WTC11 (cell line): ENCODE measurements at regions not wholly inside any gene's neighbourhood (a gene's known extent, or its start where the extent isn't known, plus 50 kb on each side); places are given as distances from the start of the nearest gene placed in this dataset.

Experiments
- ATAC-seq: fragments of 200-7000 bp; cut with Tn5 transposase; 2 replicates; pipeline ENCODE4 v1.10.0; 2021; ENCODE audit warnings: mild to moderate bottlenecking, moderate library complexity
- CTCF ChIA-PET: fragments of 300-600 bp; sonication (Branson Sonifier 250); formaldehyde crosslinking; loops from one replicate; lab custom pipeline; 2021; ENCODE audit warnings: antibody characterized with exemption; lab: Charles Lee
- POLR2A ChIA-PET: fragments of 350-600 bp; sonication (Branson Sonifier 250); formaldehyde crosslinking; loops from one replicate; lab custom pipeline; 2021; ENCODE audit warnings: antibody characterized with exemption; lab: Charles Lee
- DNase-seq: peaks from one replicate; pipeline ENCODE4 v3.0.0; 2021; ENCODE audit warnings: low spot score
- H3K27ac Mint-ChIP-seq: 2 replicates; pipeline ENCODE4 v1.8.0; 2021; ENCODE audit warnings: mixed read lengths
- H3K27me3 Mint-ChIP-seq: 2 replicates; pipeline ENCODE4 v1.8.0; 2021; ENCODE audit warnings: low read depth, mild to moderate bottlenecking, moderate library complexity, mixed read lengths
- H3K36me3 Mint-ChIP-seq: 2 replicates; pipeline ENCODE4 v1.8.0; 2021; ENCODE audit warnings: mixed read lengths
- H3K4me1 Mint-ChIP-seq: 2 replicates; pipeline ENCODE4 v1.8.0; 2022; ENCODE audit warnings: mixed read lengths
- H3K4me3 Mint-ChIP-seq: 2 replicates; pipeline ENCODE4 v1.8.0; 2021; ENCODE audit warnings: mild to moderate bottlenecking, moderate library complexity, mixed read lengths
- H3K9me3 Mint-ChIP-seq: 2 replicates; pipeline ENCODE4 v1.8.0; 2021; ENCODE audit warnings: mixed read lengths
- AR ChIP-seq: fragments of 250-450 bp; sonication (Bioruptor Pico); IDR thresholded peaks from 2 replicates; pipeline ENCODE4 v1.9.0; 2021; ENCODE audit warnings: mild to moderate bottlenecking
- ATF2 ChIP-seq: sonication (generic); formaldehyde crosslinking; IDR thresholded peaks from 2 replicates; pipeline ENCODE4 v1.8.1; 2022; ENCODE audit warnings: low read depth, missing genetic modification reagents, borderline replicate concordance
- ATF6 ChIP-seq: sonication (generic); formaldehyde crosslinking; IDR thresholded peaks from 2 replicates; pipeline ENCODE4 v1.8.1; 2023; ENCODE audit warnings: mild to moderate bottlenecking, missing genetic modification reagents
- CREM ChIP-seq: sonication (generic); formaldehyde crosslinking; IDR thresholded peaks from 2 replicates; pipeline ENCODE4 v1.8.1; 2022; ENCODE audit warnings: mild to moderate bottlenecking, missing genetic modification reagents, moderate library complexity
- E2F1 ChIP-seq: sonication (generic); formaldehyde crosslinking; IDR thresholded peaks from 2 replicates; pipeline ENCODE4 v1.8.0; 2022; ENCODE audit warnings: mild to moderate bottlenecking, missing genetic modification reagents
- E2F4 ChIP-seq: sonication (generic); formaldehyde crosslinking; IDR thresholded peaks from 2 replicates; pipeline ENCODE4 v1.8.1; 2022; ENCODE audit warnings: low read depth, mild to moderate bottlenecking, moderate library complexity, missing genetic modification reagents, borderline replicate concordance
- JAZF1 ChIP-seq: fragments of 250-450 bp; sonication (Bioruptor Pico); IDR thresholded peaks from 2 replicates; pipeline ENCODE4 v1.9.0; 2021; ENCODE audit warnings: moderate library complexity, mild to moderate bottlenecking, inconsistent platforms
- MLX ChIP-seq: sonication (generic); formaldehyde crosslinking; IDR thresholded peaks from 2 replicates; pipeline ENCODE4 v1.8.1; 2023; ENCODE audit warnings: mild to moderate bottlenecking, missing genetic modification reagents, moderate library complexity
- NFE2L1 ChIP-seq: sonication (generic); formaldehyde crosslinking; IDR thresholded peaks from 2 replicates; pipeline ENCODE4 v1.8.1; 2023; ENCODE audit warnings: missing genetic modification reagents
- NFYB ChIP-seq: sonication (generic); formaldehyde crosslinking; conservative IDR thresholded peaks from 2 replicates; pipeline ENCODE4 v1.8.0; 2022; ENCODE audit warnings: low read depth, missing genetic modification reagents
- NR1H2 ChIP-seq: sonication (generic); formaldehyde crosslinking; IDR thresholded peaks from 2 replicates; pipeline ENCODE4 v1.9.0; 2021; ENCODE audit warnings: mild to moderate bottlenecking, moderate library complexity, missing genetic modification reagents
- NR2C2 ChIP-seq: sonication (generic); formaldehyde crosslinking; IDR thresholded peaks from 2 replicates; pipeline ENCODE4 v1.8.0; 2022; ENCODE audit warnings: mild to moderate bottlenecking, missing genetic modification reagents
- NR3C1 ChIP-seq: sonication (generic); formaldehyde crosslinking; conservative IDR thresholded peaks from 2 replicates; pipeline ENCODE4 v1.8.1; 2023; ENCODE audit warnings: low read depth, mild to moderate bottlenecking, missing genetic modification reagents
- RORB ChIP-seq: fragments of 250-450 bp; sonication (Bioruptor Pico); IDR thresholded peaks from 2 replicates; pipeline ENCODE4 v1.9.0; 2021; ENCODE audit warnings: mild to moderate bottlenecking
- TCF7 ChIP-seq: sonication (generic); formaldehyde crosslinking; IDR thresholded peaks from 2 replicates; pipeline ENCODE4 v1.8.0; 2022; ENCODE audit warnings: mild to moderate bottlenecking, low read depth, missing genetic modification reagents, moderate library complexity
- TEAD4 ChIP-seq: sonication (generic); formaldehyde crosslinking; IDR thresholded peaks from 2 replicates; pipeline ENCODE4 v1.8.0; 2022; ENCODE audit warnings: mild to moderate bottlenecking, missing genetic modification reagents
- ZBTB21 ChIP-seq: sonication (generic); formaldehyde crosslinking; IDR thresholded peaks from 2 replicates; pipeline ENCODE4 v1.8.1; 2023; ENCODE audit warnings: mild to moderate bottlenecking, missing genetic modification reagents, borderline replicate concordance
- ZNF317 ChIP-seq: sonication (generic); formaldehyde crosslinking; IDR thresholded peaks from 2 replicates; pipeline ENCODE4 v1.8.1; 2023; ENCODE audit warnings: low read depth, mild to moderate bottlenecking, moderate library complexity, missing genetic modification reagents, borderline replicate concordance
- ZNF423 ChIP-seq: fragments of 250-450 bp; sonication (Bioruptor Pico); IDR thresholded peaks from 2 replicates; pipeline ENCODE4 v2.1.2; 2022; ENCODE audit warnings: mild to moderate bottlenecking, moderate library complexity

- H3K9me3 Mint-ChIP-seq, result no peaks in the 10 kb centered on the region
- H3K4me1 Mint-ChIP-seq, result no peaks in the 10 kb centered on the region
- POLR2A ChIA-PET, result no interaction called here
- CTCF ChIA-PET, result no interaction called here
- no peaks in the 10 kb centered on the region for H3K27me3 Mint-ChIP-seq
- H3K36me3 Mint-ChIP-seq, result no peaks in the 10 kb centered on the region
- no peak for ATAC-seq
- TF ChIP-seq ZBTB21 (no peak), JAZF1 (CRISPR knock-in tag) (no peak), NFYB (CRISPR knock-in tag) (no peak), E2F4 (CRISPR knock-in tag) (no peak), NR3C1 (no peak), NFE2L1 (no peak), CREM (CRISPR knock-in tag) (no peak), AR (CRISPR knock-in tag) (no peak), RORB (CRISPR knock-in tag) (no peak), E2F1 (CRISPR knock-in tag) (no peak)
- TF ChIP-seq, all 79 proteins: peak for 0
- H3K27ac Mint-ChIP-seq, result no peak overlapping the region
- no peak overlapping the region for H3K4me3 Mint-ChIP-seq
- DNase-seq, result no peak
These were observed 1591.3 kb downstream of the EFNB2 start for GRCh38 chr13:104944176-104944575.

- POLR2A ChIA-PET, result no interaction called here
- CTCF ChIA-PET, result no interaction called here
- no peak for TF ChIP-seq TEAD4 (CRISPR knock-in tag)
- no peak for TF ChIP-seq E2F4 (CRISPR knock-in tag)
- TF ChIP-seq ZNF423 (CRISPR knock-in tag), result no peak
- no peak for TF ChIP-seq TCF7 (CRISPR knock-in tag)
- no peak for TF ChIP-seq MLX
- no peak for TF ChIP-seq NR2C2 (CRISPR knock-in tag)
- TF ChIP-seq ATF2, result no peak
- no peak for TF ChIP-seq ZBTB21
- TF ChIP-seq ZNF317 (CRISPR knock-in tag), result no peak
- TF ChIP-seq ATF6, result no peak
- TF ChIP-seq AR (CRISPR knock-in tag), result no peak
- no peak for TF ChIP-seq NR1H2 (CRISPR knock-in tag)
- no peak for TF ChIP-seq E2F1 (CRISPR knock-in tag)
- no peak overlapping the region for H3K27ac Mint-ChIP-seq
- no peaks in the 10 kb centered on the region for H3K9me3 Mint-ChIP-seq
- no peaks in the 10 kb centered on the region for H3K36me3 Mint-ChIP-seq
- no peak for DNase-seq
- no peaks in the 10 kb centered on the region for H3K4me1 Mint-ChIP-seq
- no peaks in the 10 kb centered on the region for H3K27me3 Mint-ChIP-seq
- H3K4me3 Mint-ChIP-seq, result no peak overlapping the region
- no peak for ATAC-seq
These were observed 1592.1 kb downstream of the EFNB2 start for GRCh38 chr13:104943331-104943730.
